GM18517 (cell line): ENCODE measurements at regions not wholly inside any gene's neighbourhood (a gene's known extent, or its start where the extent isn't known, plus 50 kb on each side); places are given as distances from the start of the nearest gene placed in this dataset.
"Not testable (repeated sequence)": the region's sequence is repeated elsewhere in the genome, so short reads cannot be mapped to it uniquely, and the experiment has no call there.

Experiments used
- ATAC-seq: cut with Tn5 transposase; IDR thresholded peaks from one replicate; pipeline ENCODE4 v1.9.1; 2021; ENCODE audit warnings: mild to moderate bottlenecking, moderate library complexity; ENCODE audit not compliant: unreplicated experiment

GRCh38 chr6:168795611-168796010 is 354.6 kb downstream of the SMOC2 start:
- not testable (repeated sequence) for ATAC-seq

GRCh38 chr6:168794491-168794890 is 353.5 kb downstream of the SMOC2 start:
- no peak for ATAC-seq

GRCh38 chr6:168793649-168794048 is 352.7 kb downstream of the SMOC2 start:
- ATAC-seq = no peak

- ATAC-seq = no peak
Observed at GRCh38 chr6:168791917-168792316, 350.9 kb downstream of the SMOC2 start.

GRCh38 chr6:168789699-168790098 is 348.7 kb downstream of the SMOC2 start:
- no peak for ATAC-seq

GRCh38 chr6:168785720-168786511 is 344.9 kb downstream of the SMOC2 start:
- no peak for ATAC-seq

GRCh38 chr6:168784426-168784825 is 343.4 kb downstream of the SMOC2 start:
- ATAC-seq = no peak

GRCh38 chr6:168783720-168784119 is 342.7 kb downstream of the SMOC2 start:
- no peak for ATAC-seq

GRCh38 chr6:168782187-168782751 is 341.3 kb downstream of the SMOC2 start:
- no peak for ATAC-seq

- no peak for ATAC-seq
Observed at GRCh38 chr6:168778201-168778600, 337.2 kb downstream of the SMOC2 start.

- no peak for ATAC-seq
Observed at GRCh38 chr6:168774381-168774780, 333.4 kb downstream of the SMOC2 start.

GRCh38 chr6:168773788-168774187 is 332.8 kb downstream of the SMOC2 start:
- no peak for ATAC-seq

- ATAC-seq = no peak
Observed at GRCh38 chr6:168765752-168766151, 324.8 kb downstream of the SMOC2 start.

- no peak for ATAC-seq
Observed at GRCh38 chr6:168756009-168756634, 315.1 kb downstream of the SMOC2 start.

- no peak for ATAC-seq
Observed at GRCh38 chr6:168746643-168747042, 305.7 kb downstream of the SMOC2 start.

- no peak for ATAC-seq
Observed at GRCh38 chr6:168746013-168746412, 305.0 kb downstream of the SMOC2 start.

- no peak for ATAC-seq
Observed at GRCh38 chr6:168744861-168745260, 303.9 kb downstream of the SMOC2 start.

GRCh38 chr6:168741942-168742782 is 301.2 kb downstream of the SMOC2 start:
- ATAC-seq = no peak

- no peak for ATAC-seq
Observed at GRCh38 chr6:168741305-168741704, 300.3 kb downstream of the SMOC2 start.

GRCh38 chr6:168739381-168739780 is 298.4 kb downstream of the SMOC2 start:
- ATAC-seq = no peak

GRCh38 chr6:168737481-168737880 is 296.5 kb downstream of the SMOC2 start:
- ATAC-seq = no peak
